Adrenal gland (tissue), 9 donors: ENCODE measurements at regions not wholly inside any gene's neighbourhood (a gene's known extent, or its start where the extent isn't known, plus 50 kb on each side); places are given as distances from the start of the nearest gene placed in this dataset.

Experiments used
- DNase-seq, 7 donors: peaks; one replicate each; pipeline ENCODE4 v3.0.0-alpha.2; 2019 to 2020
- H3K27ac ChIP-seq, 5 donors: fragments of 200-600 bp; sonication (generic) in 4 of 5; 1 replicate in 3 of 5; 2 replicates in 2 of 5; pipeline versions ENCODE4 v1.5.1 to v1.8.0; 2016 to 2020; ENCODE audit warnings: mild to moderate bottlenecking in 1 of 5
- H3K27me3 ChIP-seq: fragments of 200-600 bp; 2 replicates; pipeline ENCODE4 v1.8.0; 2021
- H3K36me3 ChIP-seq, 2 donors: fragments of 200-600 bp; replicated peaks in 1 of 2; 1 replicate in 1 of 2; 2 replicates in 1 of 2; pipeline versions ENCODE4 v1.5.1 to v1.8.0; 2018 to 2022
- H3K4me1 ChIP-seq, 2 donors: fragments of 200-600 bp; replicated peaks in 1 of 2; 1 replicate in 1 of 2; 2 replicates in 1 of 2; pipeline versions ENCODE4 v1.5.1 to v1.8.0; 2018 to 2021
- H3K4me3 ChIP-seq, 4 donors: fragments of 200-600 bp; sonication (generic) in 3 of 4; one replicate each; pipeline ENCODE4 v1.5.1; 2016 to 2018
- H3K9me3 ChIP-seq, 3 donors: fragments of 200-600 bp; sonication (generic) in 1 of 3; replicated peaks in 1 of 3; 1 replicate in 2 of 3; 2 replicates in 1 of 3; pipeline versions ENCODE4 v1.5.1 to v1.8.0; 2016 to 2021
- CTCF ChIP-seq, 6 experiments: fragments of 450-650 bp in 4 of 6; fragments of 200-600 bp in 2 of 6; sonication (generic) in 1 of 6; IDR thresholded peaks; 1 replicate in 5 of 6; 2 replicates in 1 of 6; pipeline versions ENCODE4 v1.5.1 to v1.8.0; 2016 to 2021; ENCODE audit warnings: antibody characterized with exemption in 6 of 6, mild to moderate bottlenecking in 2 of 6, moderate library complexity in 1 of 6
- POLR2A ChIP-seq, 2 donors: fragments of 450-650 bp; IDR thresholded peaks; one replicate each; pipeline ENCODE4 v1.6.1; 2017; ENCODE audit warnings: antibody characterized with exemption in 2 of 2, mild to moderate bottlenecking in 2 of 2, moderate library complexity in 1 of 2
- WGBS, 4 donors: extraction: QIAGEN DNeasy Blood & Tissue Kit in 2 of 4; methylation state at CpG; one replicate each; pipeline versions ENCODE4 v1.1.5 to v1.1.7; 2013 to 2017; 5-methylcytosine and 5-hydroxymethylcytosine counted together
- intact Hi-C, 2 donors: fragments of 100-400 bp; cut with DNase I; formaldehyde crosslinking; loops; one replicate each; pipeline versions ENCODE4 v1.14.1 to v1.15.0; 2022 to 2023
- donor health status: healthy with polysubstance abuse.
- donor health status: Bipolar disorder and iron deficiency.
- donor health status: DM: yes; HTN: yes; CAD: no.
- donor health status: DM: no; HTN: no; CAD: no.
- donor health status: DM: no; HTN: no; CAD: no.

DNA sequence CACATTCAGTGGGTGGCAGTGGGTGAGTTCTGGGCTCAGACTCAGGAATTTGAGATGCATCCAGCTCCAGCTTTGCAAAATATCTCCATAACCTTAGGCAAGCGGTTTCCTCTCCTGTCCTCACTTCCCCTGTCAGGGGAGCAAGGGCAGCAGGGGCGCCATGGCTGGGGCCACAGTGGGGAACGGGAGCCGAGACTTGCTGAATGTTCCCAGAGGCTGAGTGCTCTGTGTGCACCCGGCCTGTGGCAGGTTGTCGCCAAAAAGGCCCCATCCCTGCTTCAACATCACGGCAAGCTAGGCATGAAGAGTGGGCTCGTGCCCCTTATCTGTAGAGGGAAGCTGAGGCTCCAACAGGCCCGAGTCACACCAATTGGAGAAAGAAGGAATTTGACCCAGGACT is 268.8 kb downstream of the NSG2 start:
- Histone ChIP-seq H3K27ac (no peak overlapping the region), H3K27me3 (no peaks in the 10 kb centered on the region), H3K4me3 (no peak overlapping the region), H3K9me3 (no peaks in the 10 kb centered on the region), H3K4me1 (peaks cover 0 to 5% of the 10 kb centered on the region in 2 donors), H3K36me3 (no peaks in the 10 kb centered on the region)
- DNase-seq, result no peak
- intact Hi-C loops, result loop anchor here (5.0 kb wide), 2 partner anchors 267 to 697 kb away; partner anchors contain the start of genes BOD1 (in 1 of the 2) and NSG2 (in 1 of the 2)
- WGBS, 4 donors, result 65 to 77% (median 69%) methylated on average over 5 to 9 of the region's 9 CpGs
- no peak for TF ChIP-seq POLR2A (IDR thresholded peaks at IDR 0.05)
- TF ChIP-seq CTCF (IDR thresholded peaks at IDR 0.05), result no peak

DNA sequence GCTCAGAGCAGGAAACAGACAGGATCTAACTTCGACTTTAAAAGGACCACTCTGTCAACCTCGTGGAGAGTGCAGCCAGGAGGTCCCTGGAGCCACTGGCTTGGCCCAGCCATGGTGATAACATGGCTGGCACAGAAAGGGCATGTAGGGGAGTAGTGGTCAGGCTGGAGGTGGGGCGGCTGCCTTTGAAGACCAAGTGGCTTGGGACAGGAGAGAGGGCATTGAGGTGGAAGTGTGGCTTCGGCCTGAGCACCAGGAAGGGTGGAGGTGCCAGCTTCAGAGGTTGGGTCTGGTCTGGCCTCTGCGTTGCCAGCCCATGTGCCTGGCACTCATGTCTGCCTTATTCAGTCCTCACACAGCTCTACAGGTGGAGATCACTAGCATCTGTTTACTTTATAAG is 270.0 kb downstream of the NSG2 start:
- H3K9me3 ChIP-seq, result no peaks in the 10 kb centered on the region
- no peak overlapping the region for H3K27ac ChIP-seq
- TF ChIP-seq CTCF (IDR thresholded peaks at IDR 0.05) (no peak), POLR2A (IDR thresholded peaks at IDR 0.05) (no peak)
- DNase-seq, result no peak
- WGBS, 4 donors, result 70 to 80% (median 72%) methylated on average over 5 of the region's 5 CpGs
- H3K4me3 ChIP-seq, result no peak overlapping the region
- H3K4me1 ChIP-seq, result peaks cover 0 to 5% of the 10 kb centered on the region in 2 donors
- H3K36me3 ChIP-seq, result no peaks in the 10 kb centered on the region
- no peaks in the 10 kb centered on the region for H3K27me3 ChIP-seq
- intact Hi-C loops, result no loop called here

GRCh38 chr5:174315871-174316270 is 270.4 kb downstream of the NSG2 start:
- 86 to 94% (median 90%) methylated on average over 11 to 17 of the region's 17 CpGs for WGBS, 4 donors
- Histone ChIP-seq H3K9me3 (no peaks in the 10 kb centered on the region), H3K27me3 (no peaks in the 10 kb centered on the region), H3K36me3 (no peaks in the 10 kb centered on the region), H3K4me1 (peaks cover 0 to 5% of the 10 kb centered on the region in 2 donors), H3K4me3 (no peak overlapping the region), H3K27ac (no peak overlapping the region)
- DNase-seq, result no peak
- TF ChIP-seq CTCF (IDR thresholded peaks at IDR 0.05), result no peak
- TF ChIP-seq POLR2A (IDR thresholded peaks at IDR 0.05), result no peak
- intact Hi-C loops, result no loop called here

- WGBS, 4 donors, result 79 to 91% (median 83%) methylated on average over 6 of the region's 6 CpGs
- DNase-seq, result no peak
- no peaks in the 10 kb centered on the region for H3K36me3 ChIP-seq
- intact Hi-C loops, result no loop called here
- no peak overlapping the region for H3K27ac ChIP-seq
- H3K9me3 ChIP-seq, result no peaks in the 10 kb centered on the region
- H3K27me3 ChIP-seq, result no peaks in the 10 kb centered on the region
- TF ChIP-seq POLR2A (IDR thresholded peaks at IDR 0.05) (no peak), CTCF (IDR thresholded peaks at IDR 0.05) (no peak)
- no peak overlapping the region for H3K4me3 ChIP-seq
- peaks cover 0 to 5% of the 10 kb centered on the region in 2 donors for H3K4me1 ChIP-seq
These were observed 270.8 kb downstream of the NSG2 start for GRCh38 chr5:174316326-174316725.
